ENCODE measurements at regions not wholly inside any gene's neighbourhood (a gene's known extent, or its start where the extent isn't known, plus 50 kb on each side); places are given as distances from the start of the nearest gene placed in this dataset.

DNA sequence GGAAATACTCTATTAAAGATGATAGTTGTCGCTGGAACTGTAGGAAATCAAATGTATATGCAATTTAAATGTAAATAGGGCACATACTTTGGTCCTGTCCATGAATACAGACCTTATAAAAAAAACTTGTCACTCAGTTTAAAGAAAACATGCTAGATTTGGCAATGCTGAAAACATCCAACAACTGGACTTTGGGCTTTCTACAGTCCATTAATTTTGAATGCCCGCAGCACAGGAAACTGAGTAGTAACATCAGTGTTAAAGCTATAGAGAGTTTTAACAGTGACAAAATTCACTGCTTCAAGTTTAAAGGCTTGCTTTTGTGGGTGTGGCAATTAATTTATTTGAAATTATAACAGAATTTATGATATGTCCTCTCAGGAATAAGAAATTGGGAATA, 578.4 kb downstream of the TRIML1 start:
- DNase-seq (ENCODE audit: low read depth in 2 of 2), result no peak
- Histone ChIP-seq H3K79me2 (ENCODE audit: control insufficient read depth, insufficient read depth, low read length) (no peaks in the 10 kb centered on the region), H2AFZ (ENCODE audit: low read length) (no peak overlapping the region), H3K27ac (ENCODE audit: insufficient read depth, low read length) (no peak overlapping the region), H3K9ac (ENCODE audit: insufficient read depth, low read length) (no peak overlapping the region), H3K9me3 (ENCODE audit: control insufficient read depth, insufficient read depth, low read depth, low read length) (no peaks in the 10 kb centered on the region), H4K20me1 (ENCODE audit: control insufficient read depth, extremely low read depth, insufficient read depth, low read length) (no peaks in the 10 kb centered on the region), H3K27me3 (ENCODE audit: control insufficient read depth, insufficient read depth, low read length) (no peaks in the 10 kb centered on the region), H3K4me2 (ENCODE audit: extremely low read depth, insufficient read depth, low read length) (no peak overlapping the region), H3K36me3 (ENCODE audit: control insufficient read depth, insufficient read depth, low read length) (no peaks in the 10 kb centered on the region), H3K4me3 (replicated peaks in 1 of 4; ENCODE audit: control extremely low read depth in 1 of 4, insufficient read depth in 1 of 4, low read depth in 3 of 4, low read length in 4 of 4) (no peak overlapping the region), H3K4me1 (ENCODE audit: control insufficient read depth, extremely low read depth, insufficient read depth, low read length) (no peaks in the 10 kb centered on the region)
- TF ChIP-seq CTCF (conservative IDR thresholded peaks at IDR 0.05 in 1 of 2, IDR thresholded peaks at IDR 0.05 in 1 of 2; ENCODE audit: low read depth in 1 of 2, low read length in 2 of 2), result no peak
- TF ChIP-seq EZH2 (IDR thresholded peaks at IDR 0.05; ENCODE audit: low read length, missing control alignments), result no peak

GRCh38 chr4:188719794-188720193, 580.6 kb downstream of the TRIML1 start:
- Histone ChIP-seq H3K9me3 (ENCODE audit: control insufficient read depth, insufficient read depth, low read depth, low read length) (no peaks in the 10 kb centered on the region), H3K4me3 (replicated peaks in 1 of 4; ENCODE audit: control extremely low read depth in 1 of 4, insufficient read depth in 1 of 4, low read depth in 3 of 4, low read length in 4 of 4) (no peak overlapping the region), H3K9ac (ENCODE audit: insufficient read depth, low read length) (no peak overlapping the region), H2AFZ (ENCODE audit: low read length) (no peak overlapping the region), H3K27me3 (ENCODE audit: control insufficient read depth, insufficient read depth, low read length) (no peaks in the 10 kb centered on the region), H3K27ac (ENCODE audit: insufficient read depth, low read length) (no peak overlapping the region), H3K79me2 (ENCODE audit: control insufficient read depth, insufficient read depth, low read length) (no peaks in the 10 kb centered on the region), H3K36me3 (ENCODE audit: control insufficient read depth, insufficient read depth, low read length) (no peaks in the 10 kb centered on the region), H4K20me1 (ENCODE audit: control insufficient read depth, extremely low read depth, insufficient read depth, low read length) (no peaks in the 10 kb centered on the region), H3K4me2 (ENCODE audit: extremely low read depth, insufficient read depth, low read length) (no peak overlapping the region), H3K4me1 (ENCODE audit: control insufficient read depth, extremely low read depth, insufficient read depth, low read length) (no peaks in the 10 kb centered on the region)
- DNase-seq (ENCODE audit: low read depth in 2 of 2), result no peak
- TF ChIP-seq CTCF (conservative IDR thresholded peaks at IDR 0.05 in 1 of 2, IDR thresholded peaks at IDR 0.05 in 1 of 2; ENCODE audit: low read depth in 1 of 2, low read length in 2 of 2) (no peak), EZH2 (IDR thresholded peaks at IDR 0.05; ENCODE audit: low read length, missing control alignments) (no peak)

DNA sequence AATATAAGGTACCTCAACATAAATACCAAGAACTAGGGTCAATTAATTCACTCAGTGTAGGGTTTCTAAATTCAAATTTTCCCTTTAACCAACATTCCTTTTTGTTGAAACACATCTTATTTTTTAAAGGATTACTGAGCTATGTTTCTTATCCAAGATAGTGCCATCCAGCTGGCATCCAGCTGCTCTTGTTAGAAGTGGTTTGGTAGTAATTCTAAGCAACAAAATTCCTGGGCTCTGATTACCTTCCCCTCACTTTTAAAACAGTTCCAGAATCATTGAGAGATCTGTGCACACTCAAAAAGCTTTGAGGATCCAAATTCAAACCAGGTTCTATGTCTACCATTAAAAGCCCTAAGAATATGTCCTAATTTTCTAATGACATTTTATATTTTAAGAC, 583.7 kb downstream of the TRIML1 start:
- no peaks in the 10 kb centered on the region for H4K20me1 ChIP-seq (ENCODE audit: control insufficient read depth, extremely low read depth, insufficient read depth, low read length)
- no peak for DNase-seq (ENCODE audit: low read depth in 2 of 2)
- no peak overlapping the region for H3K4me2 ChIP-seq (ENCODE audit: extremely low read depth, insufficient read depth, low read length)
- no peaks in the 10 kb centered on the region for H3K36me3 ChIP-seq (ENCODE audit: control insufficient read depth, insufficient read depth, low read length)
- no peaks in the 10 kb centered on the region for H3K27me3 ChIP-seq (ENCODE audit: control insufficient read depth, insufficient read depth, low read length)
- no peak overlapping the region for H3K9ac ChIP-seq (ENCODE audit: insufficient read depth, low read length)
- H3K4me3 ChIP-seq (replicated peaks in 1 of 4; ENCODE audit: control extremely low read depth in 1 of 4, insufficient read depth in 1 of 4, low read depth in 3 of 4, low read length in 4 of 4), result no peak overlapping the region
- no peak overlapping the region for H2AFZ ChIP-seq (ENCODE audit: low read length)
- no peaks in the 10 kb centered on the region for H3K4me1 ChIP-seq (ENCODE audit: control insufficient read depth, extremely low read depth, insufficient read depth, low read length)
- H3K27ac ChIP-seq (ENCODE audit: insufficient read depth, low read length), result no peak overlapping the region
- H3K9me3 ChIP-seq (ENCODE audit: control insufficient read depth, insufficient read depth, low read depth, low read length), result no peaks in the 10 kb centered on the region
- H3K79me2 ChIP-seq (ENCODE audit: control insufficient read depth, insufficient read depth, low read length), result no peaks in the 10 kb centered on the region
- TF ChIP-seq CTCF (conservative IDR thresholded peaks at IDR 0.05 in 1 of 2, IDR thresholded peaks at IDR 0.05 in 1 of 2; ENCODE audit: low read depth in 1 of 2, low read length in 2 of 2) (no peak), EZH2 (IDR thresholded peaks at IDR 0.05; ENCODE audit: low read length, missing control alignments) (no peak)

Data from fibroblast of lung (primary cell).